ENCODE measurements at regions not wholly inside any gene's neighbourhood (a gene's known extent, or its start where the extent isn't known, plus 50 kb on each side); places are given as distances from the start of the nearest gene placed in this dataset.

GRCh38 chr7:96598421-96598820, 111.2 kb downstream of the SEM1 start:
- Histone ChIP-seq H3K27ac (no peak overlapping the region), H3K9me3 (no peaks in the 10 kb centered on the region), H3K4me1 (no peaks in the 10 kb centered on the region), H3K4me3 (no peak overlapping the region), H3K36me3 (no peaks in the 10 kb centered on the region), H3K27me3 (no peaks in the 10 kb centered on the region)
- ATAC-seq (no peak), DNase-seq (no peak)
- TF ChIP-seq CTCF (IDR thresholded peaks at IDR 0.05) = no peak
- intact Hi-C loops (cut with DNase I) = no loop called here

- no peaks in the 10 kb centered on the region for H3K4me1 ChIP-seq
- DNase-seq (no peak), ATAC-seq (no peak)
- no peak for TF ChIP-seq CTCF (IDR thresholded peaks at IDR 0.05)
- no peaks in the 10 kb centered on the region for H3K36me3 ChIP-seq
- no peak overlapping the region for H3K27ac ChIP-seq
- no peaks in the 10 kb centered on the region for H3K9me3 ChIP-seq
- H3K4me3 ChIP-seq = no peak overlapping the region
- H3K27me3 ChIP-seq = no peaks in the 10 kb centered on the region
- intact Hi-C loops (cut with DNase I) = no loop called here
Observed at GRCh38 chr7:96596120-96596826, 113.4 kb downstream of the SEM1 start.

- Histone ChIP-seq H3K4me3 (no peak overlapping the region), H3K27ac (no peak overlapping the region), H3K4me1 (no peaks in the 10 kb centered on the region), H3K36me3 (no peaks in the 10 kb centered on the region), H3K9me3 (no peaks in the 10 kb centered on the region), H3K27me3 (no peaks in the 10 kb centered on the region)
- no peak for ATAC-seq
- TF ChIP-seq CTCF (IDR thresholded peaks at IDR 0.05) = no peak
- intact Hi-C loops (cut with DNase I) = no loop called here
- DNase-seq = no peak
Observed at GRCh38 chr7:96591900-96592676, 117.6 kb downstream of the SEM1 start.

- Histone ChIP-seq H3K4me1 (no peaks in the 10 kb centered on the region), H3K4me3 (no peak overlapping the region), H3K9me3 (no peaks in the 10 kb centered on the region), H3K36me3 (no peaks in the 10 kb centered on the region), H3K27me3 (no peaks in the 10 kb centered on the region), H3K27ac (no peak overlapping the region)
- ATAC-seq (no peak), DNase-seq (no peak)
- intact Hi-C loops (cut with DNase I) = no loop called here
- TF ChIP-seq CTCF (IDR thresholded peaks at IDR 0.05) = no peak
Observed at GRCh38 chr7:96591159-96591899, 118.3 kb downstream of the SEM1 start.

GRCh38 chr7:96589038-96589437, 120.6 kb downstream of the SEM1 start:
- no peak for TF ChIP-seq CTCF (IDR thresholded peaks at IDR 0.05)
- Histone ChIP-seq H3K27ac (no peak overlapping the region), H3K4me1 (no peaks in the 10 kb centered on the region), H3K4me3 (no peak overlapping the region), H3K27me3 (no peaks in the 10 kb centered on the region), H3K36me3 (no peaks in the 10 kb centered on the region), H3K9me3 (no peaks in the 10 kb centered on the region)
- ATAC-seq = no peak
- intact Hi-C loops (cut with DNase I) = no loop called here
- no peak for DNase-seq

Data from upper lobe of right lung (tissue), 1 donor.